ENCODE measurements at regions not wholly inside any gene's neighbourhood (a gene's known extent, or its start where the extent isn't known, plus 50 kb on each side); places are given as distances from the start of the nearest gene placed in this dataset.
A peak's percentile ranks its signal among the peaks of the same experiment; 100 is the strongest.
"Not testable (repeated sequence)": the region's sequence is repeated elsewhere in the genome, so short reads cannot be mapped to it uniquely, and the experiment has no call there.

DNA sequence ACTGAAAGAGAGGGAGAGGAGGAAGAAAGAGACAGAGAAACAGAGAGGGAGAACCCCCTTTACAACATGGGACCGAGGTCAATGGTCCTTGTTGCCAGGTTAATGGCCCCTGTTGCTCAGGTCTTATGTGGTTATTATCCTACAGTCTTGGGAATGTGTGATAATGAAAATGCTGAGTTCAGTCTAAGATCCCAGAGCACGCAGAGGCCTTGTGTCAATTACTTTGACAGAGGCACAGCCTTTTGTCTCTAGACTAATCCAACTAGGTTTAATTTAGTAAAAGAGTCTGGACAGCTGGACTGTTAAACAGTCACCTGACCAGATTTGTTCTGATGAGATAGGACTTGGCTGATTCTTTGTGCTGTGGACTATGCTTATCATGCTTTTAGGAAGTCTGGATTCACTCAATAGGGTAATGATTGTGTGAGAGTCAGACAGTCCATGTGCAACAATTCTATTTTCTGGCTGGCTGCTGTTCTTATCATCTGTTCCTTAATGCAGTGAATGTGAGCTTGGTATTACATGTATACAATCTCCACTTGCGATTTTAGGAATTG, 157.4 kb upstream of the MAGI2 start:
- DNase-seq (ENCODE audit: low read depth): no peak

DNA sequence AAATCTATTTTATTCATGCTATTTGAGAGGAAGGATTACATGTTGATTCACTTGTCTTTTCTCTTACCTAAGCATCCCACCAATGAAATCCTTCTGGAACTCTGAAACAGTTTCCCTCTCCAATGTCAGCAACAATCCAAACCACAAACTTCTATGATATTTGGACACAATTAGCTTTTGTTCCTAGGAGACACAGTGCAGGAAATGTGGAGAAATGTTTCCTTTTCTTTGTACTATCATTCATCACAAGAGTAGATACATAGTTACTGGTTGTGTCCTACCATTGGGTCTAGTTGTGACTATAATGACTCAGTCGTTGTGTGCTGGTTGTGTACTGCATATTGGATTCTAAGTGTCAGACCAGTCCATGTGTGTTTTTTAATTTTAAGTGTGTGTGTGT, 156.8 kb upstream of the MAGI2 start:
- no peak for DNase-seq (ENCODE audit: low read depth)
- no peak overlapping the region for H3K4me3 ChIP-seq (ENCODE audit: low read depth, low read length)

More for the DNA sequence above, 157.4 kb upstream of the MAGI2 start:
- no peak overlapping the region for H3K4me3 ChIP-seq (ENCODE audit: low read depth, low read length)

DNA sequence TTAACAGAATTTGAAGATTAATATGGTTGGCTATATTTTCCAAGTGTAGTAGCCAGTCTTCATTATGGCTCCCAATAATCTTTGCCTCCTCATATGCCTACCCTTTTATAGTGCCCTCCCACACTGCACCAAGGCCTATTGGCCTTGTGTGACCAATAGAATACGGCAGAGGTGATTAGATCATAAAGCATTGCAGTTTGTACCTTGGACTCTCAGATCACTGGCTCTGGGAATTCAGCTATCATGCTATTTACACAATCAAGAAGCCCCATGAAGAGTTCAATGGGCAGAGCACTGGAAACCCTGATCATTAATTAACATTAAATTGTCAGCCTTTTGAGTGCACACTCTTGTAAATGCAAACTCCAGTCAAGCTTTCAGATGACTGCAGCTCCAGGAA, 154.5 kb upstream of the MAGI2 start:
- H3K4me3 ChIP-seq (ENCODE audit: low read depth, low read length): no peak overlapping the region
- no peak for DNase-seq (ENCODE audit: low read depth)

DNA sequence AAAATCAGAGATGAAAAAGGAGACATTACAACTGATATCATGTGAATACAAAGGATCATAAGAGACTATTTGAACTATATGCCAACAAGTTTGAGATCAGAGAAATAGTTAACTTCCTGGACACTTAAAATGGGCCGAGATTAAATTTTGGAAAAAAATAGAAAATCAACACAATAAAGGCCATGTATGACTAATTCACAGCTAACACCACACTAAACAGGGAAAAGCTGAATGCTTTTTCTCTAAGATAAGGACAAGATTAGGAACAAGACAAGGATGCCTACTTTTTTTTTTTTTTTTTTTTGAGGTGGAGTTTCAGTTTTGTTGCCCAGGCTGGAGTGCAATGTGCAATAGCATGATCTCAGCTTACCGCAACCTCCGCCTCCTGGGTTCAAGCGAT, 151.4 kb upstream of the MAGI2 start:
- H3K4me3 ChIP-seq (ENCODE audit: low read depth, low read length): no peak overlapping the region
- DNase-seq (ENCODE audit: low read depth): no peak

DNA sequence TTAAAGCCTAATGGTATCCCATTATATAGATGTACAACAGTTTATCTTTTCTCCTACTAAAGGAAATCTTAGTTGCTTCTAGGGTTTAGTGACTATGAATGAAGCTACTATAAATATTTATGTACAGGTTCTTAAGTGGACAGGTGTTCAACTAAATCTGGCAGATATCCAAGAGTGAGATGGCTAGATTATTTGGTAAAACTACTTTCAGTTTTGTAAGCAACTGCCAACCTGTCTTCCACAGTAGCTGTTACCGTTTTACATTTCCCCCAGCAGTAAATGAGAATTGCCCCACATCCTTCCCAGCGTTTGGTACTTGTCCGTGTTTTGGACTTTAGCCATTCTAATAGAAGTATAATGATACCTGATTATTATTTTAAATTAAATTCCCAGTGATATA, 144.9 kb upstream of the MAGI2 start:
- H3K4me3 ChIP-seq (ENCODE audit: low read depth, low read length): no peak overlapping the region
- DNase-seq (ENCODE audit: low read depth): no peak

DNA sequence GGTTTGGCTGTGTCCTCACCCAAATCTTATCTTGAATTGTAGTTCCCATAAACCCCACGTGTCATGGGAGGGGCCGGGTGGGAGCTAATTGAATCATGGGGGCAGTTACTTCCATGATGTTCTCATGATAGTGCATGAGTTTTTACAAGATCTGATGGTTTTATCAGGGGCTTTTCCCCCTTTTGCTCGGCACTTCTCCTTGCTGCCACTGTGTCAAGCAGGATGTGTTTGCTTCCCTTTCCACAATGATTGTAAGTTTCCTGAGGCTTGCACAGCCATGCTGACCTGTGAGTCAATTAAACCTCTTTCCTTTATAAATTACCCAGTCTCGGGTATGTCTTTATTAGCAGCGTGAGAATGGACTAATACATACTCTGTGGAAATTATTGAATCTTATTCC, 141.2 kb upstream of the MAGI2 start:
- DNase-seq (ENCODE audit: low read depth); H3K4me3 ChIP-seq (ENCODE audit: low read depth, low read length): not testable (repeated sequence)

DNA sequence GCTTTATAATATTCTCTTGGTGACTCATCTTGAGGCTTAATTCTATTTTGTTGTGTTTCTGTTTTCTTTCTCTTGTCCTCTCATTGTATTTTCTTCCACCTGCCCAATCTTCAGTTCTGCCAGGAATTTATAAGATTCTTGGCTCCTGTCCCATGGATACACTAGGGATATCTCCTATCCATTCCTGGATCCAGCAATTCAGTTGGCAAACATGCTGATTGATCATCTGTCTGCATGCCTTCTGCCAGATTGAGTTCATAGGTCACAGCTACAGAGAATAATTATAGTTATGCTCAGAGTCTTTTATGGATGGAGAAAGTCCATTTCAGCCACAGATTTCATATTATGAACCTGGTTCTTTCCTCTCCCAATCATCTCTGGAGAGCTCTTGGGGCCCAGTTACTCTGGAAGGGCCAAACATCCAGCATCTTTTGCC, 140.4 kb upstream of the MAGI2 start:
- DNase-seq (ENCODE audit: low read depth): no peak
- no peak overlapping the region for H3K4me3 ChIP-seq (ENCODE audit: low read depth, low read length)

DNA sequence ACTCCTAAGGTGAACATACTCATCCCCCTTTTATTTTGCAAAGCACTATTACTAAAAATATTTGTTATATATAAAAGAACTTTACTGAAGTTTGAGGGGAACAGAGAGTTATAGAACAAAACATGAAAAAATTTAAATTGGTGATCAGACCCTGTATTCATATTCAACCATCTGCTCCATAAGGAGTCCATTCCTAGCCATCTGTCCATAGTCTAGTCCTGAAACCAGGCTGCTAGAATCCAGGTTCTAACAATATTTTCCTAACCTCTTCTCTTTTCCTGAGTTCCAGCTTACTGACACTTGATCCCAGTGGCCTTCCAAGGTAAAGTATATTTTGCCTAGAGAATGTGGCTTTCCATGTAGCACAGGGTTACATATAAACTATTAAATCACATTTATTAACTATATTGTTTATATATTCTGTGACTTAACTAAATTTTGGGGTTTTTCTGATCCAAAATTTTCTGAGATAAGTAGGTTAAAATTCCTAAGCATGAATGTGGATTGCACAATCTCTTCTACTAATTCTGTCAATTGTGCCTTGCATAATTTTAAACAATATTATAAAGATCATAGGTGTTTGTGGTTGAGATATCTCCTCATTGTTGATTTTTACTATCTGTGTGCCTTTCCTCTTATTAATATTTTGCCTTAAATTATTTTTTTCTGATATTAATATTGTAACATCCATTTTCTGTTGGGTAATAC, 137.6 kb upstream of the MAGI2 start:
- no peak overlapping the region for H3K4me3 ChIP-seq (ENCODE audit: low read depth, low read length)
- no peak for DNase-seq (ENCODE audit: low read depth)

DNA sequence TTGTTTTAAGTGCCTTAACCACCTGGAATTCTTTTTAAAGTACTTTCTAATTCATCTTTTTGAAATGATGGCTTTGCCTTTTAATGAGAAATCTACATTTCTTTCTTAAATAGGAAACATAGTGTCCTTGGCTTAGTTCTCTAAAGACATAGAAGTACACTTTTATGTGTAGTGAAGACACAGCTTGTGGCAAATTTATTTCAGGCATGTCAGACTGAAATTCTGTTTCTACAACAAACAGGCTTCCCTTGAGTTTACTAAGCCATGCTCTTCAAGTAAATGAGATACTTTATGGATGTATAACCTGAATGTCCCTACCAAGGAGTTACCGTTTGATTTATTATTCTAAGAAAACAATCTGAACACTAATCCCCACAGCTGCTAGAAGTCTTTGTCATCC, 136.9 kb upstream of the MAGI2 start:
- no peak overlapping the region for H3K4me3 ChIP-seq (ENCODE audit: low read depth, low read length)
- DNase-seq (ENCODE audit: low read depth): no peak

DNA sequence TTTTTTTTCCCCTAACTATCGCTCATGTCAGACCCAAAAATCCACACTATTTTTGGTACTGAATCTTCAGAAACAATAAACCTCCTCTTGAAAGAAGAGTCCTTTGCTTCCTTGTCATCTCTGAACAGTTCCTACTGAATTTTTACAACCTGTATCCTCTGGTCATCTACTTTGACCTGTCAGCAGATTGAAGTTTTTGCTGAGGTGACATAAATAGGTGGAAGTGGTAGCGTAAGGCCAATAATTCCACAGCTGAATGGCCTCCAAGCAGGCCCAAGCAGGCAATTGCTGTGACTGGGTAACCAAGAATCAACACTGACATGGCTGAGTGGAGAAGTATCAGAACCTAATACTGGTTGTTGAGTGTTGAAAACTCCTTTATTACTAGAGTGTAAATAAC, 117.4 kb upstream of the MAGI2 start:
- no peak for DNase-seq (ENCODE audit: low read depth)
- no peak overlapping the region for H3K4me3 ChIP-seq (ENCODE audit: low read depth, low read length)

DNA sequence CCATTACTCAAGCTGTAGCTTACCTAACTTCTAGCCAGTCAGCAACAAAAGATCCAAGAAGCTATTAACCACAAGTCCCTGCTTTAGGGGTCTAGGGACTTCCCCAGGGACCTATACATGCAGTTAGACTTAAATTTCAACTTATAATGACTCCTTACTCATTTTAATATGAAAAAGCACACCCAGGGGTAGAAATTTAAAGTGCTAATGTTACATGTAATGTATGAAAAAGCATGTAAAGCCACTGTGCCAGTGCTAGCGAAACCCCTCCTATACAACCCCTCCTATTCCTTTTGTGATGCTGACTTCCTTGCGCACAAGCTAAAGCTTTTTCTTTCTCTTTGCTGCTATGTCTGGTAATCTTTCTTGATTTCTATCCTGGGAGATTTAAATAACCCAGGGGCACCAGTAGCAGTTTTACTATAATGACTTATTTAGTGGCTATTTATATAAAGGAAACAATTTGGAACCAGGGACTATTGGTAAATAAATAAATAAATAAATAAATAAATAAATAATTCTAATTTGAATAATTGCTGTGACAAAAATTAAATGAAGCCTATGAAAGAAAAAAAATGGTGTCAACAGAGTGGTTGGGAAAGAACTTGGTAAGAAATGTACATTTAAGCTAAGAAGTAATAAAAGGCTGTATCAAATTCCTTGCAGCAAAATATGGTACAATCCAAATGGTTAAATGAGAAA, 110.5 kb upstream of the MAGI2 start:
- no peak for DNase-seq (ENCODE audit: low read depth)
- no peak overlapping the region for H3K4me3 ChIP-seq (ENCODE audit: low read depth, low read length)

DNA sequence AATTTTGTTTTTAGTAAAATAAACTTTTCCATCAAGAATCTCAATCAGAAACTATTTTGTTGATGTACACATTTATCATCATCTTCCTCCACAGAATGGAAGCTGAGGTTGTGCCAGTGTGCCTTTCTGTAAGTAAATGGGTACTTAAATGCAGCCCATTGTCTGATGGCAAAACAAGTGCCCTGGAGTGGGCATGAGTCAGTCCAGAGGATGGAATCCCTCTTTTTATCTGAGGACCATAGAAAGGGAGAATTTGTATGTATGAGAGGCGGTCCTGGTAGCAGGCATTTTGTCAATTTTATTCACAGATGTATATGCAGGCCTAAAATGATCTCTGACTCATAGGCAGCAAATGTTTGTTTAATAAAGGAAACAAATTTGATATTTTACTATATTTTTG, 102.1 kb upstream of the MAGI2 start:
- no peak overlapping the region for H3K4me3 ChIP-seq (ENCODE audit: low read depth, low read length)
- no peak for DNase-seq (ENCODE audit: low read depth)

DNA sequence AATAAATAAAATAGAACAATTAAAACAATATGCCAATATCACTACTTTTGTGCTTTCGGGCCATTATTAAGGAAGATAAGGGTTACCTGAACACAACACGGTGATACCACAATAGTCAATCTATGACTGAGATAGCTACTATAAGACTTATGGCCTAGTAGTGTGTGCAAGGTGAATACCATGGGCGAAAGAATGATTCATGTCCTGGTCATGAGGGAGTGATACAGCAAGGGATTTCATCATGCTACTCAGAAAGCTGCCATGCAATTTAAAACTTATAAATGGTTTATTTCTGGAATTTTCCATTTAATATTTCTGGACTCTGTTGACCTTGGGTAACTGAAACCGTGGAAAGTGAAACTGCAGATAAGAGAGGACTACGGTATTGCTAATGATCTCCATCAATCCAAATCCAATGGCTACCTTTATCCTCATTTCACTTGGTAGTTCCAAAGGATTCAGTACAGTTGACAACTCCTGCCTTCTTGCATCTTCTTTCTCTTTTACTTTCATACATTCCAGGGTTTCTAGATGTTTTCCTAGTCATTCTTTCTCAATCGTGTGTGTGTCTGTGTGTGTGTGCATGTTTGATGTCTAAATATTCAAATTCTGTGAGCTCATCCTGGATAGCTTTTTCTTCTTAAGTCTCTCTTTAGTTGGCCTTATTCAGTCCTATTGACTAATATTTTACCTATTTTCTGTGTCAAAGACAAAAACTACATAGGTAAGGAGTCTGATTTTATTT, 100.5 kb upstream of the MAGI2 start:
- no peak overlapping the region for H3K4me3 ChIP-seq (ENCODE audit: low read depth, low read length)
- DNase-seq (ENCODE audit: low read depth): peak; percentile 46

DNA sequence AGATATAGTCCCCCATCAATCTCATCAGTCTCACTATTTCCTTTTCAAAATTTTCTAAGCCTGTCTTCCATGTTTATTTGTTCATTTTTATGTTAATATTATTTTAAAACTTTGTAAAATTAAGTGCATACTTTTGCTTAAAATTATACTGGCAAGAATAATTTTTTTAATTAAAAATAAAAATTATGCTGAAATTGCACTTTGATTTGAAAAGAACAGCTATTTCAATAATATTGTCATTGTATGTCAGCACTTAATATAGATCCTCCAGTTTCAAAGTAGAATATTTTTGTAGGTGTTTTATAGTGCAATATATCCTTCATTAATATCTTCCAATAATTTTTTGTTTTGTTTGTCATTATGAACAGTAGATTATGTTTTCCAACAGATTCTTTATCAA, 99.0 kb upstream of the MAGI2 start:
- no peak overlapping the region for H3K4me3 ChIP-seq (ENCODE audit: low read depth, low read length)
- no peak for DNase-seq (ENCODE audit: low read depth)

DNA sequence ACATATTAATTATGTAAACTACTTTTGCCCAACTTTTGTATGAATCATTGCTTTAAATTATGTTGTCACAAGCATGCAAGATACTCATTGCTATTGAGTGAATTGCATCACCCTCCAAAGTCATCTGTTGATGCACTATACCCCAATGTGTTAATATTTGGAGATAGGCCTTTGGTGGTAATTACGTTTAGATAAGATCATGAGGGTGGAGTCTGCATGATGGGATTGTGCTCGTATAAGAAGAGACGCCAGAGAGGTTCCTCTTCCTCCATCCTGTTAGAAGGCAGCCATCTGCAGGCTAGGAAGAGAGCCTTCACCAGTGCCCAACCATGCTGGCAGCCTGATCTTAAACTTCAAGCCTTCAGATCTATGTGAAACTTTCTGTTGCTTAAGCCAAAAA, 95.3 kb upstream of the MAGI2 start:
- no peak for DNase-seq (ENCODE audit: low read depth)
- H3K4me3 ChIP-seq (ENCODE audit: low read depth, low read length): no peak overlapping the region

DNA sequence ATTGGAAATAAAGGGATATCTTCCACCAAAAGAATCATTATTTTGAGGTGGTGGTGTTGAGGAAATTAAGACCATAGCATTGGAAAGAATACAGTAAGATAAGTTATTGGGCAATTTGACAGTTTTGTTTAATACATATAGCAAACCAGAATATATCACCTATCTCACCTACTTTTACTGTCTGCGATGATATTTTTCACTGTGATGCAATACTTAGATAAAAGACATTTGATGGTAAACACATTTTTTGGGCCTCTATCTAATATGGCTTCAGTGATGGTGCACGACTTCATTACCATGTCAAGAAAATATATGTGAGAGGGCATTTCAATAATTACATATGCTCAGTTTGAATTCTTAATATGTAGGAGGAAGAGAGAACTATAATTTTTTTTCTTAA, 93.7 kb upstream of the MAGI2 start:
- H3K4me3 ChIP-seq (ENCODE audit: low read depth, low read length): no peak overlapping the region
- DNase-seq (ENCODE audit: low read depth): no peak

DNA sequence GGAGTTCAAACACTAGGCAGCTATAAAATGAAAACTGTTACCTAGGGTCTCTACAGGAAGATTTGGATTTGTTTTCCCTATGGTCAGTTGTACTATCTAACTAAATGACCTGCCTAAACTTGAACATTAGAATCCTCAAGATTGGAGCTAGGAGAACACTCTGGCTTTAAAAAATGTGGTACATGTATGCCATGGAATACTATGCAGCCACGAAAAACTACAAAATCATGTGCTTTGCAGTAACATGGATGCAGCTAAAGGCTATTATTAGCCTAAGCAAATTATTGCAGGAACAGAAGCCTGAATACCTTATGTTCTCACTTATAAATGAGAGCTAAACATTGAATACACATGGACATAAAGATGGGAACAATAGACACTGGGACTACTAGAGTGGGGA, 87.1 kb upstream of the MAGI2 start:
- H3K4me3 ChIP-seq (ENCODE audit: low read depth, low read length): no peak overlapping the region
- no peak for DNase-seq (ENCODE audit: low read depth)

DNA sequence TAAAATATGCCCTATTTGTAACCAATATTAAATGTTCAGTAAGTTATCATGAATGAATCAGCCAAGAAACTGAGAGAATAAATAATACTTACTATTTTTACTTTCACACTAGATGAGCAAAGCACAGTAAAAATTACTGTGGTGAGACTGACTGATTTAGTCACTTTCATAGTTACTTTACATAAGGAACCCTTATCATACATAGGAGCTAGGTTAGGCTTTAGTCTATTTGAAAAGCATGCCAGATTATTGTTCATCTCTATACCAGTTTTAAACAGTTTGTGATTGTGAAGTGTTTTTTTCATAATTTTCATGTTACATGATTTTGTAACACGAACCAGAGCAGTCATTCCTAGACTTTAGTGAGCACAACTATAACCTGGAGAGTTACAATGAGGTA, 80.7 kb upstream of the MAGI2 start:
- H3K4me3 ChIP-seq (ENCODE audit: low read depth, low read length): no peak overlapping the region
- DNase-seq (ENCODE audit: low read depth): no peak

DNA sequence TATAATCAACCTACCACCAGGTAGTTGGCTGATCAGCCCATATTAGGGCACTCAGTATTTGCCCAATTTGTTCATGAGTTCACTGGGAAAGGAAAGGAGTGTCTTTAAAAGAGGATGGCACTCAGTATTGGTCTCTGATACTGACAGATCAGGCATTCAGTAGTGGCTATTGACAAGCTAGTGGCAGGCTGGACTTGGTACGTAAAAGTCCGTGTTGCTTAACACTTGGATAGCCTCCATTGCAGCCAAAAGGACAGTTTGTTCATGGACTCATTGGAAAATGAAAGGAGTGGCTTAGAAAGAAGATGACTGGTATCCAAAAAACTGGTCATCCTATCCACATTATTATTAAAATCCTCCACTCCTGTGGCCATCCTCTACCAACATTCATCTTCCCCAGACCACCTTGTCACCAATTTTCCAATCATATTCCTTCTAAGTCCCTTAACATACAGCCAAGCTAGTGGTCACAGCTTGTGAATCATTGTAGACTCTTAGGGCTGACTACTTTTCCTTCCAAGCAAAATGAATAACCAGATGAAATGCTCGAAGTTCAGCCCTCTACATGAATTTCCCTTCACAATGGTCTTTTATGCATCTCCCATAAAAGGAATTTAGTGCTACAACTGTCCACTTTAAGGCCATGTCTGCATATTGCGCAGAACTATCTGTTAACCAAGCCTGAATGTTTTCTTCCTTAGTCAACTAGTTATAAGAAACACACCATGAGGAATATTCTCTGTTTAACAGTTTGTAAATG, 78.6 kb upstream of the MAGI2 start:
- no peak overlapping the region for H3K4me3 ChIP-seq (ENCODE audit: low read depth, low read length)
- no peak for DNase-seq (ENCODE audit: low read depth)

DNA sequence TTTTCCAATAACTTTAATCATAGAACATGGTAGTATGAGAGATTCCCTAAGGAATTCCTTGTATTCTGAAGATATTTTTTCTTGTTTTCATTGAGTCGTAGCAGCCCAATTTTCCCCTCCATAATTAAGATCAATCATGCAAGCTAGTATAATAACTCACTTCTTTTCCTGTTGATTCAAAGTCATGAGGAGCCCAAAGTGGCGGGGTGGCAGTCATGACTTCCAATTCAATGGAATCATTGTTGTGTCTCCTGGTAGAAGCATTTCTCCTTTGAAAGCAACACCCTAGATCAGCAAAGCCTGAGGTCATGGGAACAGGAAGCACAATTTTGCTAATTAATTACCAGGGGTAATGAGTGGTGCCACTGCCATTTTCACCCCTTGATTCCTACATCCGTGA, 77.6 kb upstream of the MAGI2 start:
- H3K4me3 ChIP-seq (ENCODE audit: low read depth, low read length): no peak overlapping the region
- DNase-seq (ENCODE audit: low read depth): no peak

Measured in skeletal muscle cell (primary cell).